ENCODE measurements at regions not wholly inside any gene's neighbourhood (a gene's known extent, or its start where the extent isn't known, plus 50 kb on each side); places are given as distances from the start of the nearest gene placed in this dataset.
A peak's percentile ranks its signal among the peaks of the same experiment; 100 is the strongest.

GRCh38 chr6:6723921-6724538, 135.5 kb downstream of the LY86 start:
- Histone ChIP-seq H3K9ac (ENCODE audit: insufficient read depth in 1 of 2, low read depth in 2 of 2, low read length in 2 of 2) (peak overlapping the region; percentile 32 to 88; a peak in 3 of 4 replicates), H2AFZ (ENCODE audit: low read depth, low read length) (peak overlapping the region; percentile 93), H3K27me3 (ENCODE audit: control insufficient read depth in 2 of 2, insufficient read depth in 2 of 2, low read length in 2 of 2) (no peaks in the 10 kb centered on the region), H3K9me3 (replicated peaks; ENCODE audit: control insufficient read depth, insufficient read depth, low read depth, low read length) (no peaks in the 10 kb centered on the region), H3K27ac (ENCODE audit: extremely low read depth, low read depth, low read length) (no peak overlapping the region), H3K4me1 (replicated peaks in 1 of 2; ENCODE audit: control insufficient read depth in 2 of 2, insufficient read depth in 2 of 2, low read length in 2 of 2) (peaks cover 10 to 23% of the 10 kb centered on the region in 2 experiments; a peak in 4 of 5 replicates), H3K4me2 (ENCODE audit: insufficient read depth, low read length) (peak overlapping the region; percentile 52; the same call in 1 of the 2 replicates), H3K9me1 (ENCODE audit: control insufficient read depth, insufficient read depth, low read length) (no peaks in the 10 kb centered on the region), H4K20me1 (replicated peaks; ENCODE audit: control insufficient read depth, insufficient read depth, low read length) (no peaks in the 10 kb centered on the region), H3K36me3 (ENCODE audit: control insufficient read depth, insufficient read depth, low read length) (no peaks in the 10 kb centered on the region), H3K79me2 (ENCODE audit: control insufficient read depth, insufficient read depth, low read length) (no peaks in the 10 kb centered on the region), H3K4me3 (no peak overlapping the region)
- TF ChIP-seq CBX3 (IDR thresholded peaks at IDR 0.05; ENCODE audit: borderline replicate concordance in 1 of 2, low read length in 2 of 2): 0 out of 3 replicates have a peak, but pooled peaks of 1 of the 2 experiments have one; percentile 12
- TF ChIP-seq, protein P1, sequence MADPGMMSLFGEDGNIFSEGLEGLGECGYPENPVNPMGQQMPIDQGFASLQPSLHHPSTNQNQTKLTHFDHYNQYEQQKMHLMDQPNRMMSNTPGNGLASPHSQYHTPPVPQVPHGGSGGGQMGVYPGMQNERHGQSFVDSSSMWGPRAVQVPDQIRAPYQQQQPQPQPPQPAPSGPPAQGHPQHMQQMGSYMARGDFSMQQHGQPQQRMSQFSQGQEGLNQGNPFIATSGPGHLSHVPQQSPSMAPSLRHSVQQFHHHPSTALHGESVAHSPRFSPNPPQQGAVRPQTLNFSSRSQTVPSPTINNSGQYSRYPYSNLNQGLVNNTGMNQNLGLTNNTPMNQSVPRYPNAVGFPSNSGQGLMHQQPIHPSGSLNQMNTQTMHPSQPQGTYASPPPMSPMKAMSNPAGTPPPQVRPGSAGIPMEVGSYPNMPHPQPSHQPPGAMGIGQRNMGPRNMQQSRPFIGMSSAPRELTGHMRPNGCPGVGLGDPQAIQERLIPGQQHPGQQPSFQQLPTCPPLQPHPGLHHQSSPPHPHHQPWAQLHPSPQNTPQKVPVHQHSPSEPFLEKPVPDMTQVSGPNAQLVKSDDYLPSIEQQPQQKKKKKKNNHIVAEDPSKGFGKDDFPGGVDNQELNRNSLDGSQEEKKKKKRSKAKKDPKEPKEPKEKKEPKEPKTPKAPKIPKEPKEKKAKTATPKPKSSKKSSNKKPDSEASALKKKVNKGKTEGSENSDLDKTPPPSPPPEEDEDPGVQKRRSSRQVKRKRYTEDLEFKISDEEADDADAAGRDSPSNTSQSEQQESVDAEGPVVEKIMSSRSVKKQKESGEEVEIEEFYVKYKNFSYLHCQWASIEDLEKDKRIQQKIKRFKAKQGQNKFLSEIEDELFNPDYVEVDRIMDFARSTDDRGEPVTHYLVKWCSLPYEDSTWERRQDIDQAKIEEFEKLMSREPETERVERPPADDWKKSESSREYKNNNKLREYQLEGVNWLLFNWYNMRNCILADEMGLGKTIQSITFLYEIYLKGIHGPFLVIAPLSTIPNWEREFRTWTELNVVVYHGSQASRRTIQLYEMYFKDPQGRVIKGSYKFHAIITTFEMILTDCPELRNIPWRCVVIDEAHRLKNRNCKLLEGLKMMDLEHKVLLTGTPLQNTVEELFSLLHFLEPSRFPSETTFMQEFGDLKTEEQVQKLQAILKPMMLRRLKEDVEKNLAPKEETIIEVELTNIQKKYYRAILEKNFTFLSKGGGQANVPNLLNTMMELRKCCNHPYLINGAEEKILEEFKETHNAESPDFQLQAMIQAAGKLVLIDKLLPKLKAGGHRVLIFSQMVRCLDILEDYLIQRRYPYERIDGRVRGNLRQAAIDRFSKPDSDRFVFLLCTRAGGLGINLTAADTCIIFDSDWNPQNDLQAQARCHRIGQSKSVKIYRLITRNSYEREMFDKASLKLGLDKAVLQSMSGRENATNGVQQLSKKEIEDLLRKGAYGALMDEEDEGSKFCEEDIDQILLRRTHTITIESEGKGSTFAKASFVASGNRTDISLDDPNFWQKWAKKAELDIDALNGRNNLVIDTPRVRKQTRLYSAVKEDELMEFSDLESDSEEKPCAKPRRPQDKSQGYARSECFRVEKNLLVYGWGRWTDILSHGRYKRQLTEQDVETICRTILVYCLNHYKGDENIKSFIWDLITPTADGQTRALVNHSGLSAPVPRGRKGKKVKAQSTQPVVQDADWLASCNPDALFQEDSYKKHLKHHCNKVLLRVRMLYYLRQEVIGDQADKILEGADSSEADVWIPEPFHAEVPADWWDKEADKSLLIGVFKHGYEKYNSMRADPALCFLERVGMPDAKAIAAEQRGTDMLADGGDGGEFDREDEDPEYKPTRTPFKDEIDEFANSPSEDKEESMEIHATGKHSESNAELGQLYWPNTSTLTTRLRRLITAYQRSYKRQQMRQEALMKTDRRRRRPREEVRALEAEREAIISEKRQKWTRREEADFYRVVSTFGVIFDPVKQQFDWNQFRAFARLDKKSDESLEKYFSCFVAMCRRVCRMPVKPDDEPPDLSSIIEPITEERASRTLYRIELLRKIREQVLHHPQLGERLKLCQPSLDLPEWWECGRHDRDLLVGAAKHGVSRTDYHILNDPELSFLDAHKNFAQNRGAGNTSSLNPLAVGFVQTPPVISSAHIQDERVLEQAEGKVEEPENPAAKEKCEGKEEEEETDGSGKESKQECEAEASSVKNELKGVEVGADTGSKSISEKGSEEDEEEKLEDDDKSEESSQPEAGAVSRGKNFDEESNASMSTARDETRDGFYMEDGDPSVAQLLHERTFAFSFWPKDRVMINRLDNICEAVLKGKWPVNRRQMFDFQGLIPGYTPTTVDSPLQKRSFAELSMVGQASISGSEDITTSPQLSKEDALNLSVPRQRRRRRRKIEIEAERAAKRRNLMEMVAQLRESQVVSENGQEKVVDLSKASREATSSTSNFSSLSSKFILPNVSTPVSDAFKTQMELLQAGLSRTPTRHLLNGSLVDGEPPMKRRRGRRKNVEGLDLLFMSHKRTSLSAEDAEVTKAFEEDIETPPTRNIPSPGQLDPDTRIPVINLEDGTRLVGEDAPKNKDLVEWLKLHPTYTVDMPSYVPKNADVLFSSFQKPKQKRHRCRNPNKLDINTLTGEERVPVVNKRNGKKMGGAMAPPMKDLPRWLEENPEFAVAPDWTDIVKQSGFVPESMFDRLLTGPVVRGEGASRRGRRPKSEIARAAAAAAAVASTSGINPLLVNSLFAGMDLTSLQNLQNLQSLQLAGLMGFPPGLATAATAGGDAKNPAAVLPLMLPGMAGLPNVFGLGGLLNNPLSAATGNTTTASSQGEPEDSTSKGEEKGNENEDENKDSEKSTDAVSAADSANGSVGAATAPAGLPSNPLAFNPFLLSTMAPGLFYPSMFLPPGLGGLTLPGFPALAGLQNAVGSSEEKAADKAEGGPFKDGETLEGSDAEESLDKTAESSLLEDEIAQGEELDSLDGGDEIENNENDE (IDR thresholded peaks at IDR 0.05; ENCODE audit: low read depth, low read length): no peak
- peak in 1 of 2 experiments; percentile 27; a peak in 1 of 4 replicates for TF ChIP-seq NRF1 (conservative IDR thresholded peaks at IDR 0.05 in 1 of 2, IDR thresholded peaks at IDR 0.05 in 1 of 2)
- TF ChIP-seq CBFB (CRISPR knock-in tag; IDR thresholded peaks at IDR 0.05): no peak
- TF ChIP-seq ESRRB (CRISPR knock-in tag; IDR thresholded peaks at IDR 0.05; ENCODE audit: borderline replicate concordance): no peak
- in situ Hi-C loops (cut with MboI) (loop anchor here (10.0 kb wide), 1 partner anchor 891 kb away; no protein-coding TSS in a partner anchor), intact Hi-C loops (cut with micrococcal nuclease) (loop anchor here (1.0 to 2.0 kb wide), 2 partner anchors 48 to 519 kb away; no protein-coding TSS in a partner anchor)
- DNase-seq (ENCODE audit: extremely low read depth in 1 of 4, low spot score in 3 of 4): peak in 1 of 4 experiments; percentile 32
- peak; percentile 55 for ATAC-seq
- 57% methylated on average over 16 of the region's 16 CpGs for WGBS (ENCODE audit: insufficient coverage, low coverage, missing lambda C conversion rate)
- CTCF ChIA-PET (ENCODE audit: low intra/inter-chr PET ratio): interaction anchor here (1.1 to 2.6 kb wide), 3 partner anchors 203 to 519 kb away, joined by 6 to 16 read pairs (median 11); no protein-coding TSS in a partner anchor
- POLR2A ChIA-PET: interaction anchor here (0.6 to 3.1 kb wide), 3 partner anchors 11 to 23 kb away, joined by 3 to 9 read pairs (median 4); no protein-coding TSS in a partner anchor
- no TSS peak for BruUV-seq (replicated peaks)
- FAIRE-seq: no peak

Measured in K562 (cell line).